DND-41 (cell line): ENCODE measurements at regions not wholly inside any gene's neighbourhood (a gene's known extent, or its start where the extent isn't known, plus 50 kb on each side); places are given as distances from the start of the nearest gene placed in this dataset.

Source experiments
- ATAC-seq: fragments of 200-7000 bp; cut with Tn5 transposase; 3 replicates; pipeline ENCODE4 v1.9.1; 2021; ENCODE audit warnings: low read depth; ENCODE audit not compliant: insufficient read depth
- DNase-seq: peaks from one replicate; pipeline ENCODE4 v3.0.0-alpha.2; 2020
- H2AFZ ChIP-seq: 2 replicates; pipeline ENCODE4 v1.6.0; 2012; ENCODE audit warnings: low read depth, low read length
- H3K27ac ChIP-seq: 2 replicates; pipeline ENCODE4 v1.5.1; 2012; ENCODE audit warnings: low read length, inconsistent platforms
- H3K27me3 ChIP-seq: fragments of 200-600 bp; sonication (generic); 2 replicates; pipeline ENCODE4 v1.6.0; 2012; ENCODE audit warnings: low read length, mild to moderate bottlenecking, inconsistent platforms; ENCODE audit not compliant: insufficient read depth, poor library complexity
- H3K36me3 ChIP-seq: 2 replicates; pipeline ENCODE4 v1.5.1; 2012; ENCODE audit warnings: low read length, inconsistent platforms; ENCODE audit not compliant: insufficient read depth
- H3K4me1 ChIP-seq: 2 replicates; pipeline ENCODE4 v1.5.1; 2012; ENCODE audit warnings: mild to moderate bottlenecking, low read length; ENCODE audit not compliant: insufficient read depth
- H3K4me2 ChIP-seq: 2 replicates; pipeline ENCODE4 v1.6.0; 2012; ENCODE audit warnings: mild to moderate bottlenecking, moderate library complexity, low read length, inconsistent platforms; ENCODE audit not compliant: insufficient read depth
- H3K4me3 ChIP-seq, 2 experiments: fragments of 200-600 bp in 1 of 2; shearing (Covaris generic) in 1 of 2; 2 replicates each; pipeline ENCODE4 v1.5.1; 2012 to 2016; ENCODE audit warnings: inconsistent platforms in 2 of 2, low read length in 2 of 2, mild to moderate bottlenecking in 2 of 2, low read depth in 1 of 2, moderate library complexity in 1 of 2
- H3K79me2 ChIP-seq: 2 replicates; pipeline ENCODE4 v1.6.0; 2012; ENCODE audit warnings: low read length, inconsistent platforms; ENCODE audit not compliant: insufficient read depth
- H3K9ac ChIP-seq: 2 replicates; pipeline ENCODE4 v1.6.0; 2012; ENCODE audit warnings: low read depth, mild to moderate bottlenecking, inconsistent platforms, low read length, moderate library complexity
- H3K9me3 ChIP-seq: 2 replicates; pipeline ENCODE4 v1.5.1; 2012; ENCODE audit warnings: low read length, moderate library complexity, mild to moderate bottlenecking, inconsistent platforms; ENCODE audit not compliant: insufficient read depth, severe bottlenecking
- H4K20me1 ChIP-seq: 2 replicates; pipeline ENCODE4 v1.6.0; 2012; ENCODE audit warnings: low read length; ENCODE audit not compliant: insufficient read depth
- EZH2 ChIP-seq: IDR thresholded peaks from 3 replicates; pipeline ENCODE4 v1.6.1; 2012; ENCODE audit warnings: borderline replicate concordance, low read depth, mild to moderate bottlenecking, moderate library complexity, low read length, inconsistent platforms; ENCODE audit not compliant: severe bottlenecking
- TF ChIP-seq, protein P1 (sequence below): IDR thresholded peaks from 2 replicates; pipeline ENCODE4 v1.5.1; 2012; ENCODE audit warnings: borderline replicate concordance, low read length, moderate library complexity, mild to moderate bottlenecking; ENCODE audit not compliant: poor library complexity, severe bottlenecking; ENCODE audit errors: extremely low read depth

DNA sequence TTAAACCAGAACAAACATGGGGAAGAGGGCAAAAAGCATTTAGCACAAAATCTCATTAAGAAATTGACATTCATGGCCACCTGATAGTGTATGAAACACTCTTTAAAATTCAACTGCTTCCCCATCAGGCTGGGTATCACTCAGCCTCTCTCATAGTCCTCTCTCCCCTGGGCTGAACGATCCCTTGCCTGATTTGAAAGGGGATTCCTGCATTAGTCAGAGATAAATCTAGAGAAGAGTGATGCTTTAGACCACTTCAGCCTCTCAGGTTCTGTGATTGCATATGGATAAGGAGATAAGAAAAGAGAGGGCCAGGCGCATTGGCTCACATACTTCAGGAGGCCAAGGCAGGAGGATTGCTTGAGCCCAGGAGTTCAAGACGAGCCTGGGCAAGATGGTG lies 280.0 kb downstream of the SOX9 start:
- no peak for TF ChIP-seq EZH2
- TF ChIP-seq, protein P1, sequence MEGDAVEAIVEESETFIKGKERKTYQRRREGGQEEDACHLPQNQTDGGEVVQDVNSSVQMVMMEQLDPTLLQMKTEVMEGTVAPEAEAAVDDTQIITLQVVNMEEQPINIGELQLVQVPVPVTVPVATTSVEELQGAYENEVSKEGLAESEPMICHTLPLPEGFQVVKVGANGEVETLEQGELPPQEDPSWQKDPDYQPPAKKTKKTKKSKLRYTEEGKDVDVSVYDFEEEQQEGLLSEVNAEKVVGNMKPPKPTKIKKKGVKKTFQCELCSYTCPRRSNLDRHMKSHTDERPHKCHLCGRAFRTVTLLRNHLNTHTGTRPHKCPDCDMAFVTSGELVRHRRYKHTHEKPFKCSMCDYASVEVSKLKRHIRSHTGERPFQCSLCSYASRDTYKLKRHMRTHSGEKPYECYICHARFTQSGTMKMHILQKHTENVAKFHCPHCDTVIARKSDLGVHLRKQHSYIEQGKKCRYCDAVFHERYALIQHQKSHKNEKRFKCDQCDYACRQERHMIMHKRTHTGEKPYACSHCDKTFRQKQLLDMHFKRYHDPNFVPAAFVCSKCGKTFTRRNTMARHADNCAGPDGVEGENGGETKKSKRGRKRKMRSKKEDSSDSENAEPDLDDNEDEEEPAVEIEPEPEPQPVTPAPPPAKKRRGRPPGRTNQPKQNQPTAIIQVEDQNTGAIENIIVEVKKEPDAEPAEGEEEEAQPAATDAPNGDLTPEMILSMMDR: no peak
- Histone ChIP-seq H3K36me3 (no peaks in the 10 kb centered on the region), H3K4me2 (no peak overlapping the region), H3K9ac (no peak overlapping the region), H3K27ac (no peak overlapping the region), H4K20me1 (no peaks in the 10 kb centered on the region), H3K9me3 (no peaks in the 10 kb centered on the region), H3K79me2 (no peaks in the 10 kb centered on the region), H3K27me3 (no peaks in the 10 kb centered on the region), H2AFZ (no peak overlapping the region), H3K4me1 (no peaks in the 10 kb centered on the region), H3K4me3 (no peak overlapping the region)
- ATAC-seq: no peak
- no peak for DNase-seq

DNA sequence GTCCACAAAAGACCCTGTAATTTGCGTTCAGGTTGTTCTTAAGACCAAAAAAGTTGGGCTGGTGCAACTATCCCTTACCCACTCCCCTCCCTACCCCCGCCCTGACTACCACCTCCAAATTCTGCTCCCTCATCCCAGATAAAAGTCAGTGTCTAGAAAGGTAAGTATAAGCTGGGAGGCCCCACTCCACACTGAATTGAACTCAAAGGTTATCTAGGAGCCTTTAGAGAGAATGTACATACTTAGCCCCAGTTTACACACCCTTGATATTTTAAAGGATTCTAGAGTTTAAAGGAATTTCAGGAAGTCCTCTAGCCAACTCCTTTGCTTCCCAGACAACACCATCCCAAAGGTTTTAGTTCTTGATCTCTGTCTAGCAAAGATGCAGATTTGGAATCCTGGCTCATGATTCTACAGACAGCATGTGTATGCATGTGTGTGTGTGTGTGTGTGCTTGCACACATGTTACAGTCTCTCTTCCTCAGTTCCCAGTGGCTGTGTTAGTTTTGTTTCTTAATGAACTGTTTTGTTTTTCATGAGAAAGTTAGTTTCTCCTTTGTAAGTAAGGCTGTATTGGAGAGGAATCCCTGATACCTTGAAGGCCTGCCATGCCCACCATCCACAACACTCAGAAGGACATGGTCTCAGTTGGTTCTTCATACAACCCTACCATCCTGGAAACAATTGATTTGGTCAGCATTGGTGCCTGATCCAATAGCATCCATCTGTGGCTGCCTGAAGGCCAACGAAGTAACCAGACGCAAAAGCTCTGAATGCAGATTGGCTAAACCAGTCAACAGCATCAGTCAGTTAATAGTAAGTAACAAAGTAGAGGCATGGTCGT lies 281.3 kb downstream of the SOX9 start:
- no peak for TF ChIP-seq EZH2
- TF ChIP-seq, protein P1: no peak
- Histone ChIP-seq H3K4me3 (no peak overlapping the region), H3K36me3 (no peaks in the 10 kb centered on the region), H2AFZ (no peak overlapping the region), H3K4me2 (no peak overlapping the region), H3K4me1 (no peaks in the 10 kb centered on the region), H3K27ac (no peak overlapping the region), H3K27me3 (no peaks in the 10 kb centered on the region), H3K9ac (no peak overlapping the region), H3K9me3 (no peaks in the 10 kb centered on the region), H3K79me2 (no peaks in the 10 kb centered on the region), H4K20me1 (no peaks in the 10 kb centered on the region)
- DNase-seq: no peak
- no peak for ATAC-seq

DNA sequence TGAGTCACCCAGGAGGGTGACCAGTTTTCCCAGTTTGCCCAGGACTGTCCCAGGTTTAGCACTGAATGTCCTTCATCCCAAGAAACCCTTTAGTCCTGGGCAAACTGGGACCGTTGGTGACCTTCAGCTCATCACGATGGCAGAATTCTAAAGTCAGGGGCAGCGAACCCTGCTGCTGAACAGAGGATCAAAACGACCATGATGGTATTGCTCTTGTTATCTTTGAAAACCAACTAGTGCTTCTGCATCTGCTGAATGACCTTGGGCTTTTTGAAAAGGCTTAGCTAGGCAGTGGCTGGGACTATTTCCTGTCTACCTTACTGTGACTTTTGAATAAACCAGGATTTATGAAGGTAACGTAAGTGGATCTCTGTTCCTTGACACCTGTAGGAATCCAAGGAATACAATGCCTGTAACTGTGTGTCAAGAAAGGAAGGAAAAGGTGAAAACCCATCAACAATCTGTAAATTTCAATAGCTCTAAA lies 281.9 kb downstream of the SOX9 start:
- DNase-seq: no peak
- Histone ChIP-seq H3K4me2 (no peak overlapping the region), H3K36me3 (no peaks in the 10 kb centered on the region), H4K20me1 (no peaks in the 10 kb centered on the region), H3K9ac (no peak overlapping the region), H3K9me3 (no peaks in the 10 kb centered on the region), H3K79me2 (no peaks in the 10 kb centered on the region), H3K27ac (no peak overlapping the region), H3K27me3 (no peaks in the 10 kb centered on the region), H3K4me1 (no peaks in the 10 kb centered on the region), H2AFZ (no peak overlapping the region), H3K4me3 (no peak overlapping the region)
- no peak for TF ChIP-seq EZH2
- TF ChIP-seq, protein P1: no peak
- no peak for ATAC-seq
